Cardiac muscle cell (in vitro differentiated cells and primary cell): ENCODE measurements at regions not wholly inside any gene's neighbourhood (a gene's known extent, or its start where the extent isn't known, plus 50 kb on each side); places are given as distances from the start of the nearest gene placed in this dataset.
"Not testable (repeated sequence)": the region's sequence is repeated elsewhere in the genome, so short reads cannot be mapped to it uniquely, and the experiment has no call there.

Source experiments
- DNase-seq, 2 donors: peaks; one replicate each; pipeline versions ENCODE4 v3.0.0 to v3.0.0-alpha.2; 2010 to 2017; ENCODE audit warnings: low read depth in 1 of 2, low spot score in 1 of 2
- H3K27ac ChIP-seq: fragments of 200-600 bp; sonication (generic); 2 replicates; pipeline ENCODE4 v1.5.1; 2016
- H3K27me3 ChIP-seq: fragments of 200-600 bp; sonication (generic); 2 replicates; pipeline ENCODE4 v1.6.0; 2016; ENCODE audit warnings: control low read depth
- H3K36me3 ChIP-seq: fragments of 200-600 bp; sonication (generic); 2 replicates; pipeline ENCODE4 v1.5.1; 2016; ENCODE audit warnings: control low read depth
- H3K4me1 ChIP-seq: fragments of 200-600 bp; sonication (generic); 2 replicates; pipeline ENCODE4 v1.8.1; 2017; ENCODE audit warnings: low read depth, mild to moderate bottlenecking, mixed run types
- H3K4me3 ChIP-seq: fragments of 200-600 bp; sonication (generic); 2 replicates; pipeline ENCODE4 v1.5.1; 2016; ENCODE audit warnings: mild to moderate bottlenecking
- H3K9me3 ChIP-seq: fragments of 200-600 bp; sonication (generic); 2 replicates; pipeline ENCODE4 v1.5.1; 2017; ENCODE audit warnings: low read depth, mild to moderate bottlenecking, control low read depth
- CTCF ChIP-seq: IDR thresholded peaks from 2 replicates; pipeline ENCODE4 v1.5.1; 2012; ENCODE audit warnings: low read depth, mild to moderate bottlenecking, low read length

GRCh38 chr5:92242170-92242569 is 859.1 kb upstream of the ARRDC3 start:
- no peak overlapping the region for H3K27ac ChIP-seq
- no peaks in the 10 kb centered on the region for H3K9me3 ChIP-seq
- no peak for DNase-seq
- H3K27me3 ChIP-seq: no peaks in the 10 kb centered on the region
- H3K36me3 ChIP-seq: no peaks in the 10 kb centered on the region
- no peak for TF ChIP-seq CTCF
- no peak overlapping the region for H3K4me3 ChIP-seq
- H3K4me1 ChIP-seq: no peaks in the 10 kb centered on the region

GRCh38 chr5:92237896-92238295 is 854.8 kb upstream of the ARRDC3 start:
- no peak for TF ChIP-seq CTCF
- no peaks in the 10 kb centered on the region for H3K9me3 ChIP-seq
- no peaks in the 10 kb centered on the region for H3K27me3 ChIP-seq
- no peaks in the 10 kb centered on the region for H3K36me3 ChIP-seq
- H3K4me3 ChIP-seq: no peak overlapping the region
- no peak for DNase-seq
- no peak overlapping the region for H3K27ac ChIP-seq
- no peaks in the 10 kb centered on the region for H3K4me1 ChIP-seq

GRCh38 chr5:92222449-92222848 is 839.3 kb upstream of the ARRDC3 start:
- no peak for DNase-seq
- H3K27ac ChIP-seq: no peak overlapping the region
- H3K4me1 ChIP-seq: no peaks in the 10 kb centered on the region
- H3K4me3 ChIP-seq: no peak overlapping the region
- TF ChIP-seq CTCF: no peak
- no peaks in the 10 kb centered on the region for H3K9me3 ChIP-seq
- H3K36me3 ChIP-seq: no peaks in the 10 kb centered on the region
- no peaks in the 10 kb centered on the region for H3K27me3 ChIP-seq

- not testable (repeated sequence) for H3K9me3 ChIP-seq, H3K27ac ChIP-seq, H3K4me3 ChIP-seq, H3K36me3 ChIP-seq, H3K4me1 ChIP-seq, DNase-seq, H3K27me3 ChIP-seq
Observed at GRCh38 chr5:92216852-92217251, 833.7 kb upstream of the ARRDC3 start.

GRCh38 chr5:92215116-92215515 is 832.0 kb upstream of the ARRDC3 start:
- H3K9me3 ChIP-seq: no peaks in the 10 kb centered on the region

GRCh38 chr5:92208265-92208664 is 825.1 kb upstream of the ARRDC3 start:
- Histone ChIP-seq H3K36me3 (no peaks in the 10 kb centered on the region), H3K9me3 (no peaks in the 10 kb centered on the region), H3K4me3 (no peak overlapping the region), H3K27ac (no peak overlapping the region), H3K4me1 (no peaks in the 10 kb centered on the region), H3K27me3 (no peaks in the 10 kb centered on the region)
- no peak for DNase-seq
- TF ChIP-seq CTCF: no peak

More at GRCh38 chr5:92215116-92215515, 832.0 kb upstream of the ARRDC3 start:
- no peak for TF ChIP-seq CTCF
- DNase-seq: no peak
- Histone ChIP-seq H3K27me3 (no peaks in the 10 kb centered on the region), H3K27ac (no peak overlapping the region), H3K36me3 (no peaks in the 10 kb centered on the region), H3K4me3 (no peak overlapping the region), H3K4me1 (no peaks in the 10 kb centered on the region)
